ENCODE measurements at regions not wholly inside any gene's neighbourhood (a gene's known extent, or its start where the extent isn't known, plus 50 kb on each side); places are given as distances from the start of the nearest gene placed in this dataset.

- Histone ChIP-seq H3K4me1 (replicated peaks; ENCODE audit: insufficient read depth) (no peaks in the 10 kb centered on the region), H3F3A (ENCODE audit: insufficient read depth, low read depth) (no peaks in the 10 kb centered on the region), H3K4me3 (no peak overlapping the region), H3K27ac (no peak overlapping the region), H3K27me3 (ENCODE audit: insufficient read depth, low read depth) (peaks cover 86% of the 10 kb centered on the region), H3K36me3 (ENCODE audit: low read depth) (no peaks in the 10 kb centered on the region), H3K4me2 (no peak overlapping the region), H2AFZ (no peak overlapping the region), H3K79me2 (ENCODE audit: low read depth) (no peaks in the 10 kb centered on the region), H4K20me1 (ENCODE audit: insufficient read depth) (no peaks in the 10 kb centered on the region), H3K9me2 (ENCODE audit: insufficient read depth) (no peaks in the 10 kb centered on the region), H3K9me3 (ENCODE audit: insufficient read depth, low read depth) (no peaks in the 10 kb centered on the region)
- ChIA-PET CTCF (no interaction called here), POLR2A (ENCODE audit: unreplicated experiment) (no interaction called here)
- no peak for TF ChIP-seq EZH2 (IDR thresholded peaks at IDR 0.05; ENCODE audit: low read depth)
- TF ChIP-seq, protein P1, sequence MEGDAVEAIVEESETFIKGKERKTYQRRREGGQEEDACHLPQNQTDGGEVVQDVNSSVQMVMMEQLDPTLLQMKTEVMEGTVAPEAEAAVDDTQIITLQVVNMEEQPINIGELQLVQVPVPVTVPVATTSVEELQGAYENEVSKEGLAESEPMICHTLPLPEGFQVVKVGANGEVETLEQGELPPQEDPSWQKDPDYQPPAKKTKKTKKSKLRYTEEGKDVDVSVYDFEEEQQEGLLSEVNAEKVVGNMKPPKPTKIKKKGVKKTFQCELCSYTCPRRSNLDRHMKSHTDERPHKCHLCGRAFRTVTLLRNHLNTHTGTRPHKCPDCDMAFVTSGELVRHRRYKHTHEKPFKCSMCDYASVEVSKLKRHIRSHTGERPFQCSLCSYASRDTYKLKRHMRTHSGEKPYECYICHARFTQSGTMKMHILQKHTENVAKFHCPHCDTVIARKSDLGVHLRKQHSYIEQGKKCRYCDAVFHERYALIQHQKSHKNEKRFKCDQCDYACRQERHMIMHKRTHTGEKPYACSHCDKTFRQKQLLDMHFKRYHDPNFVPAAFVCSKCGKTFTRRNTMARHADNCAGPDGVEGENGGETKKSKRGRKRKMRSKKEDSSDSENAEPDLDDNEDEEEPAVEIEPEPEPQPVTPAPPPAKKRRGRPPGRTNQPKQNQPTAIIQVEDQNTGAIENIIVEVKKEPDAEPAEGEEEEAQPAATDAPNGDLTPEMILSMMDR (conservative IDR thresholded peaks at IDR 0.05): no peak
- no peak for DNase-seq
- intact Hi-C loops (cut with micrococcal nuclease; ENCODE audit: unreplicated experiment): no loop called here
- no TSS peak for BruUV-seq (replicated peaks)
Observed at GRCh38 chr16:86424985-86425384, 85.3 kb upstream of the FOXF1 start.

DNA sequence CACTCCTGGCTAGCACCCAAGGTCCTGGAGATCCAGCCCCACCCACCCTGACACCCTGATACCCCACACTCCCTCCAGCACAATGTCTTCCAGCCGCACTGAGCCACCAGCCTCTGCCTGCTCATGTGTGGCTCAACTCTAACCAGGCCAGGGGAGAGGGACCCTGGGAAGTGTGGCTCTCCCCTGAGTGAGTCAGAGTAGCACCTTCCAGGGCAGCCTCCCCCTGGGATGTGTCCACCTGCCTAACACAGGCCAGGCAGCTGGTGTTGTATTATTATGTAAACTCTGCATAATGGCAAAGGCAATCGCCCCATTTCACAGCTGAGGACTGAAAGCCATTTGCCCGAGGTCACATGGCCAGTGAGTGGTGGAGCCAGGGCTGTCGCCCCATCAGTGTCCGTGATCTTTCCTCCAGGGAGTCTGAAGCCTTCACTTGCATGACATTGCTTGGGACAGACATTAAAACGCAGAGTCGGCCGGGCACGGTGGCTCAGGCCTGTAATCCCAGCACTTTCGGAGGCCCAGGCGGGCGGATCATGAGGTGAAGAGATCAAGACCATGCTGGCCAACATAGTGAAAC lies 84.2 kb upstream of the FOXF1 start:
- Histone ChIP-seq H3F3A (ENCODE audit: insufficient read depth, low read depth) (no peaks in the 10 kb centered on the region), H4K20me1 (ENCODE audit: insufficient read depth) (no peaks in the 10 kb centered on the region), H3K9me2 (ENCODE audit: insufficient read depth) (no peaks in the 10 kb centered on the region), H3K27me3 (ENCODE audit: insufficient read depth, low read depth) (peaks cover 97% of the 10 kb centered on the region), H3K79me2 (ENCODE audit: low read depth) (no peaks in the 10 kb centered on the region), H3K36me3 (ENCODE audit: low read depth) (no peaks in the 10 kb centered on the region), H2AFZ (no peak overlapping the region), H3K27ac (no peak overlapping the region), H3K4me2 (no peak overlapping the region), H3K4me1 (replicated peaks; ENCODE audit: insufficient read depth) (no peaks in the 10 kb centered on the region), H3K9me3 (ENCODE audit: insufficient read depth, low read depth) (no peaks in the 10 kb centered on the region), H3K4me3 (no peak overlapping the region)
- intact Hi-C loops (cut with micrococcal nuclease; ENCODE audit: unreplicated experiment): no loop called here
- no TSS peak for BruUV-seq (replicated peaks)
- ChIA-PET CTCF (no interaction called here), POLR2A (ENCODE audit: unreplicated experiment) (no interaction called here)
- DNase-seq: no peak
- TF ChIP-seq EZH2 (IDR thresholded peaks at IDR 0.05; ENCODE audit: low read depth): no peak
- TF ChIP-seq, protein P1 (conservative IDR thresholded peaks at IDR 0.05): no peak

DNA sequence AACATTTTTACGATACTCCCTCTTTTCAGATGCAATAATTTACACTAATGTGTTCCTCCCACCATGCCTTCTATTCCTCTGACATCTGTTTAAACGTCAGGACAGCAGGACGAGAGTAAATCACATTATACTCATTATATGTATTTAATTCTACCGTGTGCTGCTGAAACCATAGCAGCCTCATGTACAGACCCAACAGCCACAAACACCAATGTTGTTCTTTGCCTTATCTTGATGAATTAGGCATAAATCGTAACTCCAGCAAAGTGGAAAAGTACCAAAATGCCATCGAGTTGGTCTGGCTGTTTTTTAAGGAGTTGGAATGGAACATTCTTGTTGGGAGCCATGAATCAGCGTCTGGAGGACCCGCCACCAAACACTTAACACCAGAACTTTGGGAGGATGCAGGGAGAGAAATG lies 82.9 kb upstream of the FOXF1 start:
- intact Hi-C loops (cut with micrococcal nuclease; ENCODE audit: unreplicated experiment): no loop called here

More for the DNA sequence above, 82.9 kb upstream of the FOXF1 start:
- ChIA-PET CTCF (no interaction called here), POLR2A (ENCODE audit: unreplicated experiment) (no interaction called here)
- no TSS peak for BruUV-seq (replicated peaks)
- no peak for DNase-seq
- TF ChIP-seq, protein P1 (conservative IDR thresholded peaks at IDR 0.05): no peak
- no peak for TF ChIP-seq EZH2 (IDR thresholded peaks at IDR 0.05; ENCODE audit: low read depth)
- no peak overlapping the region for H3K27ac ChIP-seq
- H3K79me2 ChIP-seq (ENCODE audit: low read depth): no peaks in the 10 kb centered on the region
- no peaks in the 10 kb centered on the region for H3K9me2 ChIP-seq (ENCODE audit: insufficient read depth)
- no peaks in the 10 kb centered on the region for H4K20me1 ChIP-seq (ENCODE audit: insufficient read depth)
- no peaks in the 10 kb centered on the region for H3K4me1 ChIP-seq (replicated peaks; ENCODE audit: insufficient read depth)
- H2AFZ ChIP-seq: no peak overlapping the region
- no peak overlapping the region for H3K4me3 ChIP-seq
- no peaks in the 10 kb centered on the region for H3K36me3 ChIP-seq (ENCODE audit: low read depth)
- H3K27me3 ChIP-seq (ENCODE audit: insufficient read depth, low read depth): peaks cover 100% of the 10 kb centered on the region
- no peaks in the 10 kb centered on the region for H3F3A ChIP-seq (ENCODE audit: insufficient read depth, low read depth)
- H3K4me2 ChIP-seq: no peak overlapping the region
- H3K9me3 ChIP-seq (ENCODE audit: insufficient read depth, low read depth): no peaks in the 10 kb centered on the region

Measured in PC-9 (cell line).